HG03045 (cell line): ENCODE measurements at regions not wholly inside any gene's neighbourhood (a gene's known extent, or its start where the extent isn't known, plus 50 kb on each side); places are given as distances from the start of the nearest gene placed in this dataset.

Experiments
- ATAC-seq: cut with Tn5 transposase; IDR thresholded peaks from one replicate; pipeline ENCODE4 v1.9.1; 2021; ENCODE audit warnings: mild to moderate bottlenecking, moderate library complexity; ENCODE audit not compliant: unreplicated experiment

- no peak for ATAC-seq
These were observed 53.2 kb upstream of the ZNF536 start for GRCh38 chr19:30318936-30319335.

DNA sequence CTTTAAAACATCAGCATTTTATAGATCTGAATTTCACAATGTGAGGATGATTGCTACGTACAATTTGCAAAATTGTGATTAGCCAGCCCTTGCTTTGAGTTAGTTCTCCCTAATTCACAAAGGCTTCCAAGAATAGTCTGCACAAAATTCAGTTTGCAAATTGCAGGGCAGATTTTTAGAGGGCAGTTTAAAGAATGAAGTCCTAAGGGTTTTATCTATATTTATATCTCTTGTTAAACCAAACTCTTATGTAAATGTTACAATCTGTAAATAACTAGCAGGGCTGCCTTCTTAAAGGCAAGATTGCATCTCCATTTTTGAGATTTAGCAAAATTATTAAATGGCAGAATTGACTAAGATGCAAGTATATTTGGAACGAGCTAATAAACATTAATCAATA lies 52.8 kb upstream of the ZNF536 start:
- no peak for ATAC-seq

DNA sequence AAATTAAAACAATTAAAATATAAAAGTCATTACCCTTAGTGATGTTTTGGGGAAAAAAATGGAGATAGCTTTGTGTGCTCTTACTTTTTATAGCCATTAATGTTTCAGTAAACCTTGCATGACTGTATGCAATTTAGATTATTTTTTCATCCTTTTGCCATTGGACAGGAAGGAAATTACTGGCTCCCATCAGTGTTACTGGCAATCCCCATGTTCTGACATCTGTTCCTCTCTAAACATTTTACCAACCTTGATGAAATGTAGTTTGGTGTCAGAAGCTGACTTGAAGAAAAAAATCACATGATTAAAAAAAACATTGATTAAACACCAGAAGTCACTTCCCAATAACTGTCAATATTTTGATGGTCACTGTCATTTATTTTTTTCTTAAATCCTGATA lies 52.3 kb upstream of the ZNF536 start:
- ATAC-seq = no peak

- no peak for ATAC-seq
These were observed 51.7 kb upstream of the ZNF536 start for GRCh38 chr19:30320466-30320865.

DNA sequence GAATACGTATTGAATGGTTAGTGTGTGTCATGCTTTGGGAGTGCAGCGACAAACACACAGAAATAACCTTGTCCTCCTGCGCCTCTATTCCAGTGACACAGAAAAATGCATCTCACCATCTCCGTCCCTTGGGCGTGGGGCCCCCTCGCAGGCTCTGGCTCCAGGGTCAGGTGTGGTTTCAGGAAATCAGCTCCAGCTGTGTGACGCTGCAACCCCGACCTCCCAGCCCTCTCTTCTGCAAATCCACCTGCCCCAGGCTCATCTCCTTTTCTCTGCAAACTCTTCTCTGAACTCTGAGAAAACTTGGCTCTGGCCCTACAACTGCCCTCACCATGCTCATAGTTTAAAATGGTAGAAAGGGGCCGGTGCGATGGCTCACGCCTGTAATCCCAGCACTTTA lies 51.3 kb upstream of the ZNF536 start:
- ATAC-seq = no peak
